Neural progenitor cell (in vitro differentiated cells): ENCODE measurements at regions not wholly inside any gene's neighbourhood (a gene's known extent, or its start where the extent isn't known, plus 50 kb on each side); places are given as distances from the start of the nearest gene placed in this dataset.

ENCODE experiments used
- DNase-seq: peaks from one replicate; pipeline ENCODE4 v3.0.0-alpha.2; 2016; ENCODE audit warnings: low spot score
- H2AFZ ChIP-seq: fragments of 200-600 bp; sonication (generic); replicated peaks from 2 replicates; pipeline ENCODE4 v1.6.1; 2016; ENCODE audit warnings: antibody characterized with exemption
- H3F3A ChIP-seq: fragments of 200-600 bp; sonication (generic); 2 replicates; pipeline ENCODE4 v1.6.1; 2016; ENCODE audit warnings: antibody characterized with exemption, low read depth
- H3K27ac ChIP-seq: fragments of 200-600 bp; sonication (generic); 2 replicates; pipeline ENCODE4 v1.5.1; 2016; ENCODE audit warnings: mild to moderate bottlenecking
- H3K27me3 ChIP-seq: fragments of 200-600 bp; sonication (generic); 2 replicates; pipeline ENCODE4 v1.6.1; 2016; ENCODE audit warnings: mild to moderate bottlenecking, moderate library complexity
- H3K36me3 ChIP-seq: fragments of 200-600 bp; sonication (generic); 2 replicates; pipeline ENCODE4 v1.5.1; 2016
- H3K4me1 ChIP-seq: fragments of 200-600 bp; sonication (generic); 2 replicates; pipeline ENCODE4 v1.6.1; 2016; ENCODE audit warnings: mixed run types
- H3K4me2 ChIP-seq: fragments of 200-600 bp; sonication (generic); 2 replicates; pipeline ENCODE4 v1.6.1; 2016
- H3K4me3 ChIP-seq: fragments of 200-600 bp; sonication (generic); 2 replicates; pipeline ENCODE4 v1.5.1; 2016
- H3K79me2 ChIP-seq: fragments of 200-600 bp; sonication (generic); 2 replicates; pipeline ENCODE4 v1.6.1; 2016; ENCODE audit warnings: low read depth
- H3K9ac ChIP-seq: fragments of 200-600 bp; sonication (generic); 2 replicates; pipeline ENCODE4 v1.6.1; 2016
- H3K9me3 ChIP-seq: fragments of 200-600 bp; sonication (generic); 2 replicates; pipeline ENCODE4 v1.5.1; 2016; ENCODE audit warnings: low read depth
- H4K20me1 ChIP-seq: fragments of 200-600 bp; sonication (generic); 2 replicates; pipeline ENCODE4 v1.6.1; 2016; ENCODE audit warnings: low read depth
- H3K27ac Mint-ChIP-seq: 3 replicates; pipeline ENCODE4 v1.8.0; 2021; ENCODE audit warnings: mixed read lengths
- H3K27me3 Mint-ChIP-seq: 2 replicates; pipeline ENCODE4 v1.8.0; 2022; ENCODE audit warnings: low read depth, mild to moderate bottlenecking, inconsistent platforms, moderate library complexity, mixed read lengths; ENCODE audit not compliant: insufficient read depth
- H3K36me3 Mint-ChIP-seq: 3 replicates; pipeline ENCODE4 v1.8.0; 2021; ENCODE audit warnings: mixed read lengths
- H3K4me1 Mint-ChIP-seq: 3 replicates; pipeline ENCODE4 v1.8.0; 2021; ENCODE audit warnings: mixed read lengths
- H3K4me3 Mint-ChIP-seq: 3 replicates; pipeline ENCODE4 v1.8.0; 2021; ENCODE audit warnings: mild to moderate bottlenecking, moderate library complexity, mixed read lengths
- H3K9me3 Mint-ChIP-seq: 3 replicates; pipeline ENCODE4 v1.8.0; 2020; ENCODE audit warnings: mixed read lengths
- EZH2 ChIP-seq: fragments of 200-600 bp; sonication (generic); IDR thresholded peaks from 2 replicates; pipeline ENCODE4 v1.6.1; 2017; ENCODE audit warnings: antibody characterized with exemption, mild to moderate bottlenecking, moderate library complexity
- EZH2phosphoT487 ChIP-seq: fragments of 200-600 bp; sonication (generic); IDR thresholded peaks from 2 replicates; pipeline ENCODE4 v1.6.1; 2017; ENCODE audit warnings: antibody characterized with exemption
- TF ChIP-seq, protein P1 (sequence below): fragments of 200-600 bp; sonication (generic); IDR thresholded peaks from 2 replicates; pipeline ENCODE4 v1.5.1; 2017; ENCODE audit warnings: antibody characterized with exemption, mild to moderate bottlenecking

GRCh38 chr4:29588617-29589016 is 1131.6 kb upstream of the PCDH7 start:
- Histone ChIP-seq H2AFZ (no peak overlapping the region), H3K27ac (no peak overlapping the region), H3F3A (no peaks in the 10 kb centered on the region), H3K27me3 (no peaks in the 10 kb centered on the region), H3K9me3 (no peaks in the 10 kb centered on the region), H4K20me1 (no peaks in the 10 kb centered on the region), H3K4me1 (no peaks in the 10 kb centered on the region), H3K79me2 (no peaks in the 10 kb centered on the region), H3K4me3 (no peak overlapping the region), H3K4me2 (no peak overlapping the region), H3K9ac (no peak overlapping the region), H3K36me3 (no peaks in the 10 kb centered on the region)
- Mint-ChIP-seq H3K27me3 (no peaks in the 10 kb centered on the region), H3K36me3 (no peaks in the 10 kb centered on the region), H3K27ac (no peak overlapping the region), H3K9me3 (peaks cover 8% of the 10 kb centered on the region), H3K4me1 (no peaks in the 10 kb centered on the region), H3K4me3 (no peak overlapping the region)
- TF ChIP-seq, protein P1, sequence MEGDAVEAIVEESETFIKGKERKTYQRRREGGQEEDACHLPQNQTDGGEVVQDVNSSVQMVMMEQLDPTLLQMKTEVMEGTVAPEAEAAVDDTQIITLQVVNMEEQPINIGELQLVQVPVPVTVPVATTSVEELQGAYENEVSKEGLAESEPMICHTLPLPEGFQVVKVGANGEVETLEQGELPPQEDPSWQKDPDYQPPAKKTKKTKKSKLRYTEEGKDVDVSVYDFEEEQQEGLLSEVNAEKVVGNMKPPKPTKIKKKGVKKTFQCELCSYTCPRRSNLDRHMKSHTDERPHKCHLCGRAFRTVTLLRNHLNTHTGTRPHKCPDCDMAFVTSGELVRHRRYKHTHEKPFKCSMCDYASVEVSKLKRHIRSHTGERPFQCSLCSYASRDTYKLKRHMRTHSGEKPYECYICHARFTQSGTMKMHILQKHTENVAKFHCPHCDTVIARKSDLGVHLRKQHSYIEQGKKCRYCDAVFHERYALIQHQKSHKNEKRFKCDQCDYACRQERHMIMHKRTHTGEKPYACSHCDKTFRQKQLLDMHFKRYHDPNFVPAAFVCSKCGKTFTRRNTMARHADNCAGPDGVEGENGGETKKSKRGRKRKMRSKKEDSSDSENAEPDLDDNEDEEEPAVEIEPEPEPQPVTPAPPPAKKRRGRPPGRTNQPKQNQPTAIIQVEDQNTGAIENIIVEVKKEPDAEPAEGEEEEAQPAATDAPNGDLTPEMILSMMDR, result no peak
- TF ChIP-seq EZH2phosphoT487, result no peak
- TF ChIP-seq EZH2, result no peak
- DNase-seq, result no peak

DNA sequence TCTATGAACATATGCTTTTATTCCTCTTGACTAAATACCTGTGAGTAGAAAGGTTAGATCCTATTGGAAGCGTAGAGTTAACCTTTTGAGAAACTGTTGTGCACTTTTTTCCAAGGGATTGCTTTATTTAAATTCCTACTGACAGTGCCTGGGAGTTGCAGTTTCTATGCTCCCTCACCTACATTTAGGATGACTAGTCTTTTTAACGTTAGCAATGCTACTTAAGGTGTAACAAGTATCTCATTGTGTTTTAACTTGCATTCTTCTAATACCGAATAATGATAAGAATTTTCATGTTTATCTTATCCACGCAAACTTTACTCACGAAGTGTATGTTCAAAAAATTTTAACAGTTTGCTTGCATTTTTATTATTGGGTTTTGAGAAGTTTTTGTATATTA is 1123.9 kb upstream of the PCDH7 start:
- Histone ChIP-seq H3K9me3 (no peaks in the 10 kb centered on the region), H3F3A (no peaks in the 10 kb centered on the region), H3K27ac (no peak overlapping the region), H3K4me1 (no peaks in the 10 kb centered on the region), H3K4me3 (no peak overlapping the region), H3K79me2 (no peaks in the 10 kb centered on the region), H3K9ac (no peak overlapping the region), H3K27me3 (no peaks in the 10 kb centered on the region), H2AFZ (no peak overlapping the region), H3K36me3 (no peaks in the 10 kb centered on the region), H4K20me1 (no peaks in the 10 kb centered on the region), H3K4me2 (no peak overlapping the region)
- TF ChIP-seq, protein P1, result no peak
- TF ChIP-seq EZH2phosphoT487, result no peak
- Mint-ChIP-seq H3K4me3 (no peak overlapping the region), H3K9me3 (peaks cover 3% of the 10 kb centered on the region), H3K36me3 (no peaks in the 10 kb centered on the region), H3K27ac (no peak overlapping the region), H3K27me3 (no peaks in the 10 kb centered on the region), H3K4me1 (no peaks in the 10 kb centered on the region)
- no peak for DNase-seq

- no peak overlapping the region for H3K4me2 ChIP-seq
- no peak for TF ChIP-seq EZH2phosphoT487
- TF ChIP-seq, protein P1, result no peak
- no peak for TF ChIP-seq EZH2
- no peaks in the 10 kb centered on the region for H4K20me1 ChIP-seq
- H3K4me3 Mint-ChIP-seq, result no peak overlapping the region
- H3K27me3 ChIP-seq, result no peaks in the 10 kb centered on the region
- H3K79me2 ChIP-seq, result no peaks in the 10 kb centered on the region
- no peak for DNase-seq
- no peak overlapping the region for H3K9ac ChIP-seq
- H3K4me1 ChIP-seq, result no peaks in the 10 kb centered on the region
- H3K4me1 Mint-ChIP-seq, result no peaks in the 10 kb centered on the region
- no peak overlapping the region for H3K27ac ChIP-seq
- no peak overlapping the region for H3K27ac Mint-ChIP-seq
- no peaks in the 10 kb centered on the region for H3K36me3 ChIP-seq
- no peaks in the 10 kb centered on the region for H3K9me3 ChIP-seq
- no peak overlapping the region for H2AFZ ChIP-seq
- no peaks in the 10 kb centered on the region for H3F3A ChIP-seq
- no peak overlapping the region for H3K4me3 ChIP-seq
- H3K9me3 Mint-ChIP-seq, result peaks cover 2% of the 10 kb centered on the region
- H3K27me3 Mint-ChIP-seq, result peaks cover 2% of the 10 kb centered on the region
- H3K36me3 Mint-ChIP-seq, result no peaks in the 10 kb centered on the region
These were observed 1101.0 kb upstream of the PCDH7 start for GRCh38 chr4:29619168-29619567.

DNA sequence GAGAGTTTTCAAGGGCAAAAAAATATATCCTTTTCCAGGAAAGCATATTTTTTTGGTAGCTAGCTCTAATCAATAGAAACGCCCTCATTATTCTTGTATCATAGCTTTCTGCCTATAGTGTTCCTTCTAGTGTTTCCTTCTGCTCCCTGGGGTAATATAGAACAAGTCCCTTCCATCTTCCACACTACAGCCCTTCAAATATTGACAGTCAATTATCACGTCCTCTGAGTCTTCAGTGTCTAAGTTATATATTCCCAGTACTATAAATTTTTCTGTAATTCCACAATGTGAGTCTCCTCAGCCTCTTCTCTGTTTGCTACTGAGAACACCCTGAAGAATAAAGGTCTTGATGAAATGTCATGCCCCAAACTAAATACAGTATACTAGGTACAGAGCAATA is 1088.0 kb upstream of the PCDH7 start:
- Histone ChIP-seq H3K9me3 (no peaks in the 10 kb centered on the region), H3K79me2 (no peaks in the 10 kb centered on the region), H3K27me3 (no peaks in the 10 kb centered on the region), H3F3A (no peaks in the 10 kb centered on the region), H3K4me1 (no peaks in the 10 kb centered on the region), H2AFZ (no peak overlapping the region), H3K36me3 (no peaks in the 10 kb centered on the region), H3K27ac (no peak overlapping the region), H3K9ac (no peak overlapping the region), H4K20me1 (no peaks in the 10 kb centered on the region), H3K4me2 (no peak overlapping the region), H3K4me3 (no peak overlapping the region)
- no peaks in the 10 kb centered on the region for H3K36me3 Mint-ChIP-seq
- no peaks in the 10 kb centered on the region for H3K9me3 Mint-ChIP-seq
- H3K27ac Mint-ChIP-seq, result no peak overlapping the region
- TF ChIP-seq EZH2phosphoT487, result no peak
- TF ChIP-seq EZH2, result no peak
- TF ChIP-seq, protein P1, result no peak
- H3K4me3 Mint-ChIP-seq, result no peak overlapping the region
- no peak for DNase-seq
- H3K4me1 Mint-ChIP-seq, result no peaks in the 10 kb centered on the region
- H3K27me3 Mint-ChIP-seq, result peaks cover 2% of the 10 kb centered on the region
